ENCODE measurements at regions not wholly inside any gene's neighbourhood (a gene's known extent, or its start where the extent isn't known, plus 50 kb on each side); places are given as distances from the start of the nearest gene placed in this dataset.

- no peak for DNase-seq
- Histone ChIP-seq H3K4me3 (no peak overlapping the region), H3K9me3 (no peaks in the 10 kb centered on the region), H3K4me1 (no peaks in the 10 kb centered on the region), H3K36me3 (no peaks in the 10 kb centered on the region), H3K27me3 (no peaks in the 10 kb centered on the region), H3K27ac (no peak overlapping the region)
- intact Hi-C loops (cut with DNase I), result no loop called here
- TF ChIP-seq POLR2A (IDR thresholded peaks at IDR 0.05), result no peak
- TF ChIP-seq, protein P1, sequence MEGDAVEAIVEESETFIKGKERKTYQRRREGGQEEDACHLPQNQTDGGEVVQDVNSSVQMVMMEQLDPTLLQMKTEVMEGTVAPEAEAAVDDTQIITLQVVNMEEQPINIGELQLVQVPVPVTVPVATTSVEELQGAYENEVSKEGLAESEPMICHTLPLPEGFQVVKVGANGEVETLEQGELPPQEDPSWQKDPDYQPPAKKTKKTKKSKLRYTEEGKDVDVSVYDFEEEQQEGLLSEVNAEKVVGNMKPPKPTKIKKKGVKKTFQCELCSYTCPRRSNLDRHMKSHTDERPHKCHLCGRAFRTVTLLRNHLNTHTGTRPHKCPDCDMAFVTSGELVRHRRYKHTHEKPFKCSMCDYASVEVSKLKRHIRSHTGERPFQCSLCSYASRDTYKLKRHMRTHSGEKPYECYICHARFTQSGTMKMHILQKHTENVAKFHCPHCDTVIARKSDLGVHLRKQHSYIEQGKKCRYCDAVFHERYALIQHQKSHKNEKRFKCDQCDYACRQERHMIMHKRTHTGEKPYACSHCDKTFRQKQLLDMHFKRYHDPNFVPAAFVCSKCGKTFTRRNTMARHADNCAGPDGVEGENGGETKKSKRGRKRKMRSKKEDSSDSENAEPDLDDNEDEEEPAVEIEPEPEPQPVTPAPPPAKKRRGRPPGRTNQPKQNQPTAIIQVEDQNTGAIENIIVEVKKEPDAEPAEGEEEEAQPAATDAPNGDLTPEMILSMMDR (IDR thresholded peaks at IDR 0.05), result no peak
- 59% methylated on average over 3 of the region's 3 CpGs for WGBS (ENCODE audit: insufficient coverage, low coverage, low lambda C conversion rate, missing lambda C conversion rate)
- no peak for ATAC-seq
Measured at GRCh38 chr2:185375731-185376130, 362.9 kb upstream of the FSIP2 start.

GRCh38 chr2:185381631-185382030 is 357.0 kb upstream of the FSIP2 start:
- Histone ChIP-seq H3K36me3 (no peaks in the 10 kb centered on the region), H3K27me3 (no peaks in the 10 kb centered on the region), H3K27ac (no peak overlapping the region), H3K4me1 (no peaks in the 10 kb centered on the region), H3K4me3 (no peak overlapping the region), H3K9me3 (no peaks in the 10 kb centered on the region)
- intact Hi-C loops (cut with DNase I), result no loop called here
- no peak for DNase-seq
- TF ChIP-seq, protein P1 (IDR thresholded peaks at IDR 0.05), result no peak
- TF ChIP-seq POLR2A (IDR thresholded peaks at IDR 0.05), result no peak
- no peak for ATAC-seq
- 53% methylated on average over 1 of the region's 1 CpG for WGBS (ENCODE audit: insufficient coverage, low coverage, low lambda C conversion rate, missing lambda C conversion rate)

GRCh38 chr2:185384822-185385560 is 353.6 kb upstream of the FSIP2 start:
- Histone ChIP-seq H3K4me1 (no peaks in the 10 kb centered on the region), H3K36me3 (no peaks in the 10 kb centered on the region), H3K4me3 (no peak overlapping the region), H3K27me3 (no peaks in the 10 kb centered on the region), H3K27ac (no peak overlapping the region), H3K9me3 (no peaks in the 10 kb centered on the region)
- TF ChIP-seq, protein P1 (IDR thresholded peaks at IDR 0.05), result no peak
- TF ChIP-seq POLR2A (IDR thresholded peaks at IDR 0.05), result no peak
- ATAC-seq, result no peak
- intact Hi-C loops (cut with DNase I), result no loop called here
- DNase-seq, result no peak
- WGBS (ENCODE audit: insufficient coverage, low coverage, low lambda C conversion rate, missing lambda C conversion rate), result 46% methylated on average over 2 of the region's 2 CpGs

DNA sequence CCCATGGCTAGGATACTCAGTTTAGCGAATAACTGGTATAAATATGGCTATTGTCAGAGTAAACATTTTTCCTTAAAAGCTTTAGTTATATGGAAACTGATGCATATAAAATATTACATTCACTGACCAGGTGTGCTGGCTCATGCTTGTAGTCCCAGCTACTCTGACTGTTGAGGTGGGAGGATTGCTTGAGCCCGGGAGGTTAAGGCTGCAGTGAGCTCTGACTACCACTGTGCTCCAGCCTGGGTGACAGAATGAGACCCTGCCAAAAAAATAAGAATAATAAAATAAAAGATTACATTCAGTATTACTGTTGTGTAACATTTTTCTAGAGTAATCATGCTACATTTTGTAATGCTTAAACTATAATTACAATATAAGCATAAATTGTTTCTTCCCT is 350.4 kb upstream of the FSIP2 start:
- intact Hi-C loops (cut with DNase I), result no loop called here
- WGBS (ENCODE audit: insufficient coverage, low coverage, low lambda C conversion rate, missing lambda C conversion rate), result 50% methylated on average over 2 of the region's 2 CpGs
- Histone ChIP-seq H3K4me1 (no peaks in the 10 kb centered on the region), H3K36me3 (no peaks in the 10 kb centered on the region), H3K27me3 (no peaks in the 10 kb centered on the region), H3K4me3 (no peak overlapping the region), H3K27ac (no peak overlapping the region), H3K9me3 (no peaks in the 10 kb centered on the region)
- DNase-seq (no peak), ATAC-seq (no peak)
- TF ChIP-seq, protein P1 (IDR thresholded peaks at IDR 0.05), result no peak
- TF ChIP-seq POLR2A (IDR thresholded peaks at IDR 0.05), result no peak

- Histone ChIP-seq H3K36me3 (no peaks in the 10 kb centered on the region), H3K27ac (no peak overlapping the region), H3K4me3 (no peak overlapping the region), H3K27me3 (no peaks in the 10 kb centered on the region), H3K9me3 (no peaks in the 10 kb centered on the region), H3K4me1 (no peaks in the 10 kb centered on the region)
- ATAC-seq (no peak), DNase-seq (no peak)
- intact Hi-C loops (cut with DNase I), result no loop called here
- no peak for TF ChIP-seq POLR2A (IDR thresholded peaks at IDR 0.05)
- TF ChIP-seq, protein P1 (IDR thresholded peaks at IDR 0.05), result no peak
Measured at GRCh38 chr2:185391543-185391942, 347.1 kb upstream of the FSIP2 start.
